Stimulated activated CD8-positive, alpha-beta memory T cell treated with anti-CD3 and anti-CD28 coated beads, Interleukin-7, amount 100 ng/mL, for 1 hour (primary cell): ENCODE measurements at regions not wholly inside any gene's neighbourhood (a gene's known extent, or its start where the extent isn't known, plus 50 kb on each side); places are given as distances from the start of the nearest gene placed in this dataset.
"Not testable (repeated sequence)": the region's sequence is repeated elsewhere in the genome, so short reads cannot be mapped to it uniquely, and the experiment has no call there.

ENCODE experiments used
- DNase-seq, 2 donors: peaks; one replicate each; pipeline ENCODE4 v3.0.0-alpha.2; 2020; ENCODE audit warnings: low read depth in 2 of 2

DNA sequence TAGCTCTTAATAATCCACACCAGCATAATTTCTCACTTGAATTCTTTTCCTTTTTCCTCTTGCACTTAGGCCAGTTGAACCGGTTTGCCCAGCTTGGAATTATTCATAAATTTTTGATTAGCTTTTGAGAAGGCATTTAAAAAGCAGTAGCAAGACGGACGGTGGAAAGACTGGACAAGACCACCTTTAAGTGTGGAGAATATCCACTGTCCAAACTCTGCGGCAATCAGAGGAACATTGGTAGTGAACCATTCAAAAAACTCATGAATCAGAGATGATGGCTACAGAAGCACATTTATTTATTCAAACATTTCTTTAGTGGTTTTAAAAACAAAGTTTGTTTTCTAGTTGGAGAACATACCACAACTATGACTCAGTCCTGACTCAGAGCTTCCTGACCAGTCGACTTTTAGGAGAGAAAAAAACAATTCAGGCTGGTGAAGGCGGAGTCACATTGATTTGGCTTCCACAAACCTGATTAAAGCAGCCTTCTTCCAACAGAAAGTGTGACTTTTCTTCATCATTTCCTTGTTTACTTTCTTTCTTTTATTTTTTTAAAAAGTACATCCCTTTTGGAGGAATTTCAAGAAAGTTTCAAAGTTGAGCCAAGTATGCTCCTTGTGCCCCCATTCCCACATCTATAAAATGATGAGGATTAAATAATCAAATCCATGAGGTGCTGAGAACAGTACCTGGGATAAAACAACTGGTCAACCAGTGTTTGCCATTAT is 128.8 kb downstream of the ADSS2 start:
- DNase-seq: no peak

DNA sequence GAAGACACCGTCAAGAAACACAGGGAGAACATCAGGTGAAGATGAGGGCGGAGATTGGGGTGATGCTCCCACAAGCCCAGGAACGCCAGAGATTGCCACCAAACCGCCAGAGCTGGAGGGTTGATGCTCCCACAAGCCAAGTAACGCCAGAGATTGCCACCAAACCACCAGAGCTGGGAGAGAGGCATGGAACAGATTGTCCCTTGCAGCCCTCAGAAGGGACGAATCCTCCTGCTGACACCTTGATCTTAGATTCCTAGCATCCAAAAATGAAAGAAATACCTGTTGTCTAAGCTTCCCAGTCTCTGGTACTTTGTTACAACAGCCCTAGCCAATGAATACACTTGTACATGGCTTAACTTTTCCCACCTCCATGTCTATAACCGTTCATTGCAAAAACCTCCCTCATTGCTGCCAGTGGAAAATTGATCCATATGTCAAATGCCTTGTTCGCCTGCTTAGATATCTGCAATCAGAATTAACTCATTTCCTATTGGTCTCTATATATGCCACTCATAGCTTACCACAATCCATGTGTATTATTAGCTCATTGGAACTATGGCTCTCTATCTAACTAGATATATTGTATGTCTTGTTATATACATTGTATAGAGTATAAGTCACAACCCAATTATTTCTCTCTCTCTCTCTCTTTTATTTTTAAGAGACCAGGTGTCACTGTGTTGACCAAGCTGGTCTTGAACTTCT is 127.4 kb downstream of the ADSS2 start:
- no peak for DNase-seq

DNA sequence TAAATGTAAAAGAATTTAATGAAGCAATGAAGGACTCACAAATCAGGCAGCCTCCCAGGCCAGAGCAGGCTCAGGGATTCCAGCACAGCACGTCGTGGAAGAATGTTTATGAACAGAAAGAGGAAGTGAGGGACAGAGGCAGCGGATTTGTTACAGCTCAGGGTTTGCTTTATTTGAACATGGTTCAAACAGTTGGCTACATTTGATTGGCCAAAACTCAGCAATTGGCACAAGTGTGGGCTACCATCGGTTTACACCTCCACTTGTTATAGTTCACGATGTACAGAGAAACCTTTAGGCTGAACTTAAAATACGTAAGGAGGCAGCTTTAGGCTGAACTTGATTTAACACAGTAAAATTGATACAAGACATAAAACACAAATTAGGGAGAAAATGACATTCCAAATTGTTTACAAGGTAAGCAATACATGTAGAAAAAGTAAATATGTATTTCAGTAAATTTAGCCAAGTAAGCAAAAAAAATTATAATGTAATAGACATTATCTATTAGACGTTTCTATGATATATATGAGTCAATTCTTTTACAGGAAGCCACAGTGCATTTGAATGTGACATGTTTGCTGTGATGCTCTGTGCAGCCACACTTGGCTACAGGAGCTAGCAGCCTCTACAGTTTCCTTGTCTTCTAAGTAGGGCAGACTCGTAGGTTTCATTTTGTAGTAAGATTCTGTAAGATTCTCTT is 126.5 kb downstream of the ADSS2 start:
- no peak for DNase-seq

DNA sequence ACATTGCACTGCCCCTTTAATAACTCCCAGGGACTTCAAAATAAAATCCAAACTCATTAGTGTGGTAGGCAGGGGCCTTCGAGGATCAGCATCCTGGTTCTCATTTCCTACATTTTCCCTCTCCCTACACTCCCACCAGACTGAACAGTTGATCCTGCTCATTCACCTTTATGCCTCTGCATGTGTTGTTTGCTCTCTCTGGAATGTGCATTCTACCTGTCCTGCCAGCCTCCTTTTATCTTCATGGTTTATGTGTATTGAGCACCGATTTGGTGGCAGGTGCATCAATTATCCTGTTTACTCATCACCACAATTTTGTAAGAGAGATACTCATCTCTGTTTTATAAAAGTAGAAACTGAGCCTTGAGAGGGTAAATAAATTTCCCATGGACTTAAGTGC is 125.0 kb downstream of the ADSS2 start:
- no peak for DNase-seq

DNA sequence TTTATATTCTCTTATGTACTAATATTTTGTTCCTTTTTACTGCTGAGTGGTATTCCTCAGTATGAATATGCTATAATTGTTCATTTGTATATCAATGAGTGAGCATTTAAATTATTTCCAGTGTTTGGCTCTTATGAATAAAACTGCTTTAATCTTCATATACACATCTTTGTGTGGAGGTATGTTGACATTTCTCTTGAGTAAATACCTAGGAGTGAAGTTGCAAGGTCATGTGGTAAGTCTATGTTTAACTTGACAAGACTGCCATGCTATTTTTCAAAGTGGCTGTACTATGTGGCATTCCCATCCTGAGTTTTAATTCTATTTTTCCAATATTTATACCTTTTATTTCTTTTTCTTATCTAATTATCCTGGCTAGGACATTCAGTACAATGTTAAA is 124.2 kb downstream of the ADSS2 start:
- DNase-seq: no peak

DNA sequence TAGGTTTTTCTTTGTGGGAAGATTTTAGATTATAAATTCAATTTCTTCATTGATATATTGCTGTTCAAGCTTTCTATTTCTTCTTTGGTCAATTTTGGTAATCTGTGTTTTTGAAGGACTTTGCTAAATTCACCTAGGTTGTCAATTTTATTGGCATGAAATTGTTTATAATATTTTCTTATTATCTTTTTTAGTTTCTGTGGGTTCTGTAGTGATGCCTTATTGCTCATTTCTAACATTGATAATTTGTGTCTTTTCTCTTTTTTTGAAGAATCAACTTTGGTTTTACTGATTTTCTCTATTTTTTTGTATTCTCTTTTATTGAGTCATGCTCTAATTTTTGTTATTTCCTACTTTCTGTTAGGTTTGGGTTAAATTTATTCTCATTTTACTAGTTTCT is 123.2 kb downstream of the ADSS2 start:
- DNase-seq: no peak

DNA sequence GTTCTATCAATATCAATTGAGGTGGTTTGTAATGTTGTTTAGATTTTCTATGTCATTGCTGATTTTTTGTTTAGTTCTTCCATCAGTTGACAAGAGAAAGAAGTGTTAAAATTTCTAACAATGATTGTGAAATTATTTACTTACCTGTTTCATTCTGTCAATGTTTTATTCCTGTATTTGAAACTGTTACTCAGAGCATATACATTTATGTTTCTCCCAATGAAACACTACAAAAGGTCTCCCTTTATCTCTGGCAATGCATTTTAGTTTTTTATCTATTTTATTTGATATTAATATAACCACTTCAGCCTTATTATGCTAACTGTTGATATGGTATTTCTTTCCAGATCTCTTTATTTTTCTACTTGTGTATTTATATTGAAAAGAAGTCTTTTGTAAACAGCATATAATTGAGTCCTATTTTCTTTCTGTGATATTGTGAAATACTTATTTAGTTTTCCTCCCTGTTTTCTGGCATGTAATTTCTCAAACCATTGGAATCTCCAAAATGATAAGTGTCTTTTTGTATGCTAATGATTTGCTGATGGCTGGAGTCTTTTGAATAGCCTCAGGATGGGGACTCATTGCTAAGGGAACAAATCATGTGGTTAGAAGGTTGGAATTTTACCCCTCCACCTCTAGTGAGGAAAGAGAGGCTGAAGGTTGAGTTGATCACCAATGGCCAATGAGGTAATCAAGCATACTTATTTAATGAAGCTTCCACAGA is 122.0 kb downstream of the ADSS2 start:
- DNase-seq: no peak

DNA sequence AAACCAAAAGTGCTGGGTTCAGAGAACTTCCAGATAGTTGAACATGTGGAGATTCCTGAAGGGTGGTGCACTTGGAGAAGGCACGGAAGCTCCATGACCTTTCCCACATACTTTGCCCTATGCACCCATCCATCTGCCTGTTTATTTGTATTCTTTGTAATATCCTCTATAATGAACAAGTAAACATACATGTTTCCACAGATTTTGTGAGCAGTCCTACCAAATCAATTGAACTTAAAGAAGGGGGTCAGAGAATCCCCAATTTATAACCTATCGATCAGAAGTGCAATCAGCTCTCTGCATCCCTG is 121.4 kb downstream of the ADSS2 start:
- DNase-seq: no peak

DNA sequence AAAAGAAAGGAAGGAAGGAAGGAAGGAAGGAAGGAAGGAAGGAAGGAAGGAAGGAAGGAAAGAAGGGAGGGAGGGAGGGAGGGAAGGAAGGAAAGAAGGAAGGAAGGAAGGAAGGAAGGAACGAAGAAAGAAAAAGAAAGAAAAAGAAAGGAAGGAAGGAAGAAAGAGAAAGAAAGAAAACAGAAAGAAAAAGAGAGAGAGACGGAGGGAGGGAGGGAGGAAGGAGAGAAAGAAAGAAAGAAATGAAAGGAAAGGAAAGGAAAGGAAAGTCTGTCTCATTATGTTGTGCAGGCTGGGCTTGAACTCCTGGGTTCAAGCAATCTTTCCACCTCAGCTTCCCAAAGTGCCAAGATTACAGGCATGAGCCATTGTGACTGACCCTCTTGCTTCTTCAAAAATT is 118.9 kb downstream of the ADSS2 start:
- not testable (repeated sequence) for DNase-seq

DNA sequence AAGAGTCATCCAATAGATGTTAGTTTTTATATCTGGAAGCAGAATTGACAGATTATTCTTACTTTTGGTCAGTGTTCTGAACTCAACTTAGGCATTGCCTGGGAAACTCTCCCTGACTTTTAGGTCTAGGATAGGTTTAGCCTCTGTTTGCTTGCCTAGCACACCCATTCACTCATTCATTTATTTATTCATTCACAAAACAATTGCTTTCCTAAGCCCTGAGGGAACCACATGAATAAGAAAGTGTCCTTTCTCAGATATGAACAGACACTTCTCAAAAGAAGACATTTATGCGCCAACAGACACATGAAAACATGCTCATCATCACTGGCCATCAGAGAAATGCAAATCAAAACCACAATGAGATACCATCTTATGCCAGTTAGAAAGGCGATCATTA is 117.4 kb downstream of the ADSS2 start:
- DNase-seq: not testable (repeated sequence)

DNA sequence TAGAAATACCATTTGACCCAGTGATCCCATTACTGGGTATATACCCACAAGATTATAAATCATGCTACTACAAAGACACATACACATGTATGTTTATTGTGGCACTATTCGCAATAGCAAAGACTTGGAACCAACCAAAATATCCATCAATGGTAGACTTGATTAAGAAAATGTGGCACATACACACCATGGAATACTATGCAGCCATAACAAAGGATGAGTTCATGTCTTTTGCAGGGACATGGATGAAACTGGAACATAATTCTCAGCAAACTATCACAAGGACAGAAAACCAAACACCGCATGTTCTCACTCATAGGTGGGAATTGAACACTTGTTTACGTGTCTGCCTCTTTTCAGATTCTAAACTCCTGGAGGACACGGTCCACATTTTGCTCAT is 116.9 kb downstream of the ADSS2 start:
- DNase-seq: not testable (repeated sequence)

DNA sequence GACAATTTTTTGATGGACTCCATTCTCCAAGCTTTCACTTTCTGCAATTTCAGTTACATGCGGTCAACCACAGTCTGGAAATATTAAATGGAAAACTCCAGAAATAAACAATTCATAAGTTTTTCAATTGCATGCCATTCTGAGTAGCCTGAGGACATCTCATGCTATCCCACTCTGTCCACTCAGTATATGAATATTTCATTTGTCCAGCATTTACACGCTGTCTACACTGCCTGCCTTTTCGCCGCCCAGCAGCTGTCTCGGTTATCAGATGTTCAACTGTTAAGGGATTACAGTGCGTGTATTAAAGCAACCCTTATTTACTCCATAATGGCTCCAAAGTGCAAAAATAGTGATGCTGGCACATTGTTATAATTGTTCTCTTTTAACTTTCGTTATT is 116.3 kb downstream of the ADSS2 start:
- DNase-seq: no peak

DNA sequence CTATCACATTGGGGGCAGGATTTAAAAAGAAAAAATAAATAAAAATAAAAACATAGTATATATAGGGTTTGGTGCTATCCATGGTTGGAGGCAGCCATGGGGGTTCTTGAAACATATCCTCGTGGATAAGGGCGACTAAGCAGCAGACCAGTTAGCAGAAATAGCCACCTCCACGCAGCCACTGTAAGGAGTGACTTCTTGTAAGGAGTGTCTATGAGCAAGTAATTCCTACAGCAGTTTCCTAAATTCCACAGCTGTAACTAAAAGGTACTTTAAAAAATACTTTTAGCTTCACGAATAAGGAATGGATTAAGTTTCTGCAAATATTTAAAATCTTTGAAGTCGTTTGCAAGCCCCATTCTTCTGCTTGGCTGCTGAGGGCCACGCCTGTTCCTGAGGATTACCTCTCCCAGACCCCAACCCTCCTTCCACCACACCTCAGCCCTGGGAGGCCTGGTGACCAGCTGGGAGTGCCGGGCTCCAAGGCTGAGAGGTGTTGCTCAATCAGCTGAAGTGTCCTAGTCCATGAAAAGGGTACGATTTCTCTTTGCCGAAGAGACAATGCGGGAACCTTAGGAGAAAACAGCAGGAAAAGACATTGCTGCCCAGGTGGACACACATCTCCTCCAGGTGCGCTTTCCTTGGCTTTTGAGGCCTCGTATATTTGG is 115.3 kb downstream of the ADSS2 start:
- DNase-seq: no peak

DNA sequence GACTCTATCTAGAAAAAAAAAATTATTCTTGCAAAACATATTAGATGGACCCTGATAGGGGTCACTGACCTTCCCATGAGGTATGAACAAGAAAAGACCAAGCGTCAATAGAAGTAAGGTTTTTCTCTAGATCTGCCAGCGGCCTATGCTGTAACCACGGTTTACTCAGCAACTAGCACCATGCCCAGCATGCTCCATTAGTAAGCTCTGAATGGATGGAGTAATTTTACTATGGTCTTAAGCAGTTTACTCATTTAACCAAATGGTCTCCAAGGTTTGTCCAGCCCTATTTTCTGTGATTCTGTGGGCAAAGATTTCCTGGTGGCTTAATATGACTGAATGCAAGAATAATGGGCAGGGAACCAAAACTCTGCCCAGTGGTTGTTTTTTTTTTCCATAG is 113.9 kb downstream of the ADSS2 start:
- no peak for DNase-seq

DNA sequence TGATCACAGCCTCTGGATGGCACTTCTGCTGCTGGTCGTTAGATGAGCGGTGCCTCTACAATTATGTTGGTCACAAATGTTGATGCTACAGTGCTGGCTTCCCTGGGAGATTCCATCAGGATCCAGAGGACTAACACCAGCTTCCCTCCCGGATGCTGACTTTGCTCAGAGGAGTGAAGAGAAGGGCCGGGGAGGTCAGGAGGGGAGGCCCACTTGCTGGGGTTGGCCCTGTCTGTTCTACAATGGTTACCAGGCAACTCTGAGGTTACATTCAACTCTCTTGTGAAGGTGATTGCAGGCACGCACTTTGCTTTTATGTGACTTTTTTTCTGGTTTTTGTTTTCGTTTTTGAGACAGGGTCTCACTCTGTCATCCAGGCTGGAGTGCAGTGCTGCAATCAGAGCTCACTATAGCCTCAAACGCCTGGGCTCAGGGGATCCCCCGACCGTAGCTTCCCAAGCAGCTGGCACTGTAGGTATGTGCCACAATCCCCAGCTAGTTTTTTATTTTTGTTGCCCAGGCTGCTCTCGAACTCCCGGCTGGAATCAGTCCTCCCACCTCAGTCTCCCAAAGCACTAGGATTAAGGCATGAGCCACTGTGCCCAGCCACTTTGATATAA is 112.5 kb downstream of the ADSS2 start:
- no peak for DNase-seq

DNA sequence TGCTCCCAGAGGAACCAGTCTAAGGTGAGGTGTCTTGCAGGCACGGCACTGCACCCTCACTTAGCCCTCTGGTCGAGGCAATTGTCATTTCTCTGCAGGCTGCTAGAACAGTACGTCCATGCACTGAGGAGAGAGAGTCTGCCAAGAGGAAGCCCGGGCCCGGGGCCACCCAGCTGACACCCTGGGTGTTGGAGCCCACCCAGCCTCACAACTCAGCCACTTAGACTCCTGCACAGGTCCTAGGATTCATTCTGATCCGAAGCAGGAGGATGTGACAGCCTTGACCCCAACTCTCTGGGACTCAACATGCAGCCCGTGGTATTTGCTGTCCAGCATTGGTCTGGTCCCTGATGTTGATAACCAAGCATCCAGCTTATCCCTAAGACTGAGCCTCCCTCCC is 111.9 kb downstream of the ADSS2 start:
- DNase-seq: no peak

DNA sequence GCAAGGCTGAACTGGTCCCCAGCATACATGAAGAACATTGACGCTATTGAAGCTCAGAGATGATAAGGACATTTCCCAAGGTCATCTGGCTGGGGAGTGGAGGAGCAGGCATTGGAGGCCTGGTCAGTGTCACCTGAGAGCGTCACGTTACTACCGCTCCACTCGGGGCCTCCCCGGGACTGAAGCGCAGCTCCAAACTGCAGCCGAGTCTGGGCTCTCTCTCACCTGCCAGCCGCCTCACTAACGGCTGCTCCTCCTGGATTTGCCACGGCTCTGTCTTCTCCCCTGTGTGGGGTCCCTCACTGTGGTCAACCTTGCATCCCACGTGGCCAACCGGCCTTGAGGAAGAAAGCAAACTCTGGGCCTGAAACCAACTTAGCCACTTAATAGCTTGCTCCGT is 111.3 kb downstream of the ADSS2 start:
- no peak for DNase-seq

DNA sequence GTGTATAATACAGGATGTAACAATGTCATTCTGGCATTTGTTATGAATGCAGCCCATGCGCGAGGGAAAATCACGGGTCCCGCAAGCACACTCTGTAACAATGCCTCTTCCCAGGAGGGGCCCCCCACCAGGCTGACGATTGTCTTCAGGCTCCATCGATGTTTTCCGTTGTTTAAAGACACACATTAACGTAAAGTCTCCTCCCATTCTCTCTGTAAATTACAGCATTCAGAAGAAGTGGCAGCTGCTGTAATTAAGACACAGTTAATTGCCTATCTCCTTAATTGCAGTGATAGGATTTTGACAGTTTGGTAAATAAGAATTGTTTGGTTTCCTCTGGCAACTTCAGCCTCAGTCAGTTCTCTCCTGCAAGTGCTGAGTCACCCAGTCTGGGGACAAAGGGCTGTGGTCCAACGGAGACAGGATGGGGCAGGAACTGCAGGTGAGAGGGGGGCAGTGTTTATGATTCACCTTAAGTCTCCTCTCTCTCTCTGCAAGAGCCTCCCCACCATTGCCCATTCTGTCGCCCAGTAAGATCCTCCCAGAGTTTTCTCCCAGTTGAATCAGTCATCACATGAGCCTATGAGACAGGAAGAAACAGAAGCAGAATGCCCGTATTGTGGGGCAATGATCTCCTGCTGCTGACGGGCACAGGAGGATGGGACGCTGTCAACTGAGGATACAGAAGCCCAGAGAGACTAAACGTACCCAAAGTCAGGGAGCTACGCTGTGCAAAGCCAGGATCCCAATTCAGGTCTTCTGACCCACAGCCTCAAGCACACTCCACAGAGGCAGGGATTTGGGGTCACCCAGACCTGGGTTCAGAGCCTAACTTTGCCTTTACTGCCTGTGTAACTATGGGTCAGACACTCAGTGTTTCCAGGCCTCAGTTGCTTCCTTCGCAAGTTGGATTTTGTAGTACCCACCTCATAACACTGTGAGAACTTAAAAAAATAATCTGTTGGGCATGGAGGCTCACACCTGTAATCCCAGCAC is 110.0 kb downstream of the ADSS2 start:
- no peak for DNase-seq

DNA sequence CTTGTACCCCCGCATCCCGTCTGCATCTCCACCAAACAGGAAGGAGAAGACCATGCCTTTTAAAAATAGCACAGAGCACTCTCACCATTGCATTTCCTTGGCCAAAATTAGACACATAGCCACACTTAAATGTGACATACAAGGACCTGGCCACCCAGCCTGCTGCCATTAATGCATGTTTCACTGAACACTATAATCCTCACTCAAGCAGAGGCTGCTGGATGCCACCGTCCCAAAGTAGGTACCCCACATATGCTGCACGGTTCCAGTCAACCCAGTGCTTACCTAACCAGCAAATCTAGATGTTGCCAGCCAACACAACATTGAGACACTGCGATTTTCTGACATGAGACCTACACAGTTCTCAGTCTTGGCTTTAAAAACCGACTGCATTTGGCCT is 107.7 kb downstream of the ADSS2 start:
- DNase-seq: no peak

DNA sequence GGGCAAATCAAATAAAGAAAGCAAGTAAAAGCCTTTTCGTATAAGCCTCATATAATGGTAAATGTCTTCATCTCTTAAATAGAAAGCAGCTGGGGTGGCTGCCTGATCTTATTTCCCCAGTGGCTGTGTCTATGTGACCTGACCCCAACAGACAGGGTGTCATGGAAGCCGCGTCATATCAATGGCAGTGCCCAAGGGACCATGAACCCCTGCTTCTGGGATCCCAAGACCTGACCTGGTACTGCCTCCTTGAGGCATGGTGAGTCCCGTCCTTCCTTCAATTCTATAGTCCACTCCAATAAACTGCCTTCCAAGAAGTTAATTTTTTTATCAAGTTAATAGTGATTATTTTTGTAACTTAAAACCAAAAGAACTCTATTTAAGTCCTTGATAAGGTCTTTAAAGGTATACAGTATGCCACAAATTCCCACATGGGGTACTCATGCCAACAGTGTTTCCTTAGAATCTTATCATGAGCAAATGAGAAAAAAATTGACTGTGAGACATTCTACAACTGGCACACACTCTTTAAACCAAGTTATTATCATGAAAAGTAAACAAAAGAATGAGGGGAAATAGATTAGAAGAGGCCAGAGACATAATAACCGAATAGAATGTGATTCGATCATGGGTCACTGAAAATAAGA is 104.6 kb downstream of the ADSS2 start:
- DNase-seq: no peak
